ENCODE measurements at regions not wholly inside any gene's neighbourhood (a gene's known extent, or its start where the extent isn't known, plus 50 kb on each side); places are given as distances from the start of the nearest gene placed in this dataset.

DNA sequence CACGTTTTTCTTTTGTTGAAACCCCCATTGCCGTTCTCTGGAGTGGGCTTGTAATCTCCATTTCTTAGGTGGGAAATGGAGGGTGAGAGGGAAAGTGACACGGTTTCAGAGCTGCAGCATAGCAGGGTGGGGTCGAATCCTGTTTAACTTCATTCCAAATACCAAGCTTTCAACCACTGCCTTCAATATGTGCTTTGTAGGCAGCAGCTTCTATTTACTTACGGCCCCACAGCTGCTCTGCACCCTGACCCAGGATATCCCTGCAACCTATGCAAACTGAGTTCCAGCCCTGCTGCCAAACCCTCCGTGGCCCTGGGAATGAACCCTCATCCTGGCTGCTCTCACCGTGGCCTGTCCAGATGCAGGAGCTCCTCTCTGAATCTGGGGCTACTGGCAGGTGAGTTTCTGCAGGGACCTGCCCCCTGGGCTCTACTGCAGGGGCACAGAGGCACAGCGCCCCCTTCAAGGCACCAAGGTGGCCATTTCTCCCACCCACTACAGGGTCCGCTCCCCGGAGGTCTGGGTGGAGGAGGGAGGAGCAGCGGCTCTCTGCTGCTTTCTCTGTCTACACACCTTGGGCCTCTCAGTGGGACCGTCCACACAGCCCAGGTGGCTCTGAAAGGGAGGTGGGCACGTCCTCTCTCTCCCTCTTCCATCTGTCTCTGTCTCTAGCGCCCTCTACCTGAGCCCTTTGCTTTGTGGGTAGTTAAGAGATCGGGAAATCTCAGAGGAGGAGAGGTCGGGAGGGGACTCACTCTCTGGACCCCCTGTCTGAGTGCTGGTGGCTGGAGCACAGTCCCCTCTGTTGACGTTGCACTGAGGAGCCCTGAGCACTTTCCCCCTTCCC, 279.1 kb downstream of the BRD1 start:
- DNase-seq (ENCODE audit: low spot score): no peak

DNA sequence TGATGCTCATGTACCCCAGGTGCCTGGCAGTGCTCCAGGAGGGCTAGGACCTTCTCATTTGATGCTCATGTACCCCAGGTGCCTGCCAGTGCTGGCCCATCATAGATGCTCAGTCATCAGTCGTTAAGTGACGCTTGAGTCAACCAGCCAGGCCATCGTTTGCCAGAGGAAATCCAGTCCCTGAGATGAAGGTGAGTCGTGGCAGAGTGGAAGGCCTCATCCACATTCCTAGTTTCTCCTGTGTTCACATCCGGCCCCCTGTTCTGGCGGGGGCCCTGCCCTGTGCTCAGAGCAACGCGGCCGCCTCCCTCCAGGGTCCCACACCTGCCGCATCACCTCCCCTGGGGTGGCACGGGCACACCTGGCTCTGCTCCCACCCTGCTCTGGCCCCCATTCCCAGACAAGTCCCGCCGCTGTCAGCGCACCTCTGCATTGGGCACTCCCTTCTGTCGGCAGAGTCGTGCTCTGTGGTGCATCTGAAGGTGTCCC, 279.9 kb downstream of the BRD1 start:
- no peak for DNase-seq (ENCODE audit: low spot score)

DNA sequence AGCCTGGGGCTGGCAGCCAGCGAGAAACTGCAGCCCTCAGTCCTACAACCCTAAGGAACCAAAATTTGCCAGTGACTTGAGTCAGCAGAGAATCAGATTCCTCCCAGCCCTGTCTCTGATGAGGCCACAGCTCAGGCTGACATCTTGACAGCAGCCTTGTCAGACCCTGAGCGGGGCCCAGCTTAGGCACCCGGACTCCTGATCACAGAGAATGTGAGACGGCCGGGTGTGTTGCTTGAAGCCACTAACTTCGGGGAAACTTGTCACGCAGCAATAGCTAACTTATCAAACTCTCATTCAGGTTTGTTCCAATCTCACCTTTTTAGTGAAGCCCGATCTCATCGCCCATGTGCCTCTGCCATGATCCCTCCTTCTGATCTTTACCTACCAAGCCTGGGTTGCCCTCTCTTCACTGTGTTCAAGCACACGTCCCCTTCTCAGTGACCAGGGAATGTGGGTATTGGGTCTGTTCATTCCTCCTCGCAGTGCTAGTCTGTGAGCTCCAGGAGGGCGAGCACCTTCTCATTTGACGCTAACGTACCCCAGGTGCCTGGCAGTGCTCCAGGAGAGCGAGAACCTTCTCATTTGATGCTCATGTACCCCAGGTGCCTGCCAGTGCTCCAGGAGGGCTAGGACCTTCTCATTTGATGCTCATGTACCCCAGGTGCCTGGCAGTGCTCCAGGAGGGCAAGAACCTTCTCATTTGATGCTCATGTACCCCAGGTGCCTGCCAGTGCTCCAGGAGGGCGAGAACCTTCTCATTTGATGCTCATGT, 280.7 kb downstream of the BRD1 start:
- no peak for DNase-seq (ENCODE audit: low spot score)

DNA sequence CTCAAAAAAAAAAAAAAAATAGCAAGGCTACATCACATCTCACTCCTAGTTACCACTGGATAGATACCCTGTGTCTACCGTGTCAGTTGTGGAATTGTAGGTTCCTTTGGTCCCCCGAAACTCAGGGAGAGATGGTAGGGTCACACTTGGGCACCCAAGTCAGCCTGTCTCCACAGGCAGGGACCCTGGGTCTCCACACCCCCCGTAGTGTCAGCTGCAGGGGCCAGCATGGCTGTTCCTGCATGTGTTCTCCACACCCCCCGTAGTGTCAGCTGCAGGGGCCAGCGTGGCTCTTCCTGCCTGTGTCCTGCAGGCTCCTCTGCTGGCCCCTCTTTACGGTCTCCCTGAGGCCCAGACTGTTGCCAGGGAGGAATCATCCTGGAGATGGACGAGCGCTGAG, 282.1 kb downstream of the BRD1 start:
- DNase-seq (ENCODE audit: low spot score): no peak

DNA sequence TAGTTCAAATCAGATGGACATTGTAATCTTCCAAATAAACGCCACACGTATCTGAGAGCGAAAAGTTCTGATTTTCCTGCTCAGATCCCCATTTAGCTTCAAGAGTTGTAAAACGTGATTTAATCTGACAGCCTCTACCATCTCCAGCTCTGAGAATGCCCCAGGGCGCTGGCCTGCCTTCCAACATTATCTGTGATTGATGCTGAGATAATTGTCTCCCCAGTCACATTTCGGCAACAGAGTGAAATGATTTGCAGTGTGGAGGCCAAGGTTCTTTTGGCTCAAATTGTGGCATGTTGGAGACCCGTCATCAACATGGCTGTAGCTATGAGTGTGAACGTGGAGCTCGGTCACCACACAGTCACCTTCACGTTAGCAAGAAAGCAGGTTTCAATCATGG, 283.4 kb downstream of the BRD1 start:
- DNase-seq (ENCODE audit: low spot score): no peak

DNA sequence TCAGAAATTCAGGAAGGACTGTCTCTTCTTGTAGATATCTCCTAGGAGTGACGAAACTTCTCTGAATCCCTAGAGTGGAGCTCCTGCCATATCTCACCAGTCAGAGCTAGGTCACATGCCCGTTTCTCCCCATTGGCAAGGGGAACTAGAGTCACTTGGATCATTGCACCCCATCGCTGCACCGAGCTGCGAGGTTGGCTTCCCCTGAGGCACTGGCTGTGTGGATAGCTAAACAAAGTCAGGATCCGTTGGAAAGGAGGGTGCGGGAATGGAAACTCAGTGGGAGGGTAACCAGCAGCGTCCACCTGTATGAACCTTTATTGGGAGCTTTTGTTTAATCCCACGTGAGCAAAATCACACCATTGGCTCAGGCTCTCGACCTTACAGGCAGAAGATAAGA, 283.8 kb downstream of the BRD1 start:
- no peak for DNase-seq (ENCODE audit: low spot score)

DNA sequence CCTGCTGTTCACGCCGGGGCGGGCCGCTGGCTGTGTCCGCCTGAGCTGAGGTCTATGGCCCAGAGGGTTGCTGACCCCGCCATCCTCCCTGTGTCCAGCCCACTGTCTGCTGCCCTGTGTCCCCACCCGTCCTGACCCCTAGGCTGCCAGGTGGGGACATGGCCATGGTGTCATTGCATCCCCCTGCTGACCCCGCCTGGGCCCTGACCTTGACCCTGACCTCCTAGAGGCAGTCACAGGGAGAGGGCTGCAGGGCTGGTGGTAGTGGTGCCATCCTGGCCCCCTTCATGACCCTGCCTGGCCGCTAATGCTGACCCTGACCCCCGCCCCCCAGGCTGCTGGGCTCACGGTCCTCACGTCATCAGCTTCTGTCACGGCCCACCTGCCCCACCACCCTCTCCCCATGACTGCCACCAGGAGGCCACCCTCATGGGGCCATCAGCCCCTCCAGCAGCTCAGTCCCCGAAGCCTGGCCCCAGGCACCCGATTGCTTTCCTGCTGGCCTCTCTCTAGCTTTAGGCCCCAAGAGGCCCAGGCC, 285.9 kb downstream of the BRD1 start:
- no peak for DNase-seq (ENCODE audit: low spot score)

DNA sequence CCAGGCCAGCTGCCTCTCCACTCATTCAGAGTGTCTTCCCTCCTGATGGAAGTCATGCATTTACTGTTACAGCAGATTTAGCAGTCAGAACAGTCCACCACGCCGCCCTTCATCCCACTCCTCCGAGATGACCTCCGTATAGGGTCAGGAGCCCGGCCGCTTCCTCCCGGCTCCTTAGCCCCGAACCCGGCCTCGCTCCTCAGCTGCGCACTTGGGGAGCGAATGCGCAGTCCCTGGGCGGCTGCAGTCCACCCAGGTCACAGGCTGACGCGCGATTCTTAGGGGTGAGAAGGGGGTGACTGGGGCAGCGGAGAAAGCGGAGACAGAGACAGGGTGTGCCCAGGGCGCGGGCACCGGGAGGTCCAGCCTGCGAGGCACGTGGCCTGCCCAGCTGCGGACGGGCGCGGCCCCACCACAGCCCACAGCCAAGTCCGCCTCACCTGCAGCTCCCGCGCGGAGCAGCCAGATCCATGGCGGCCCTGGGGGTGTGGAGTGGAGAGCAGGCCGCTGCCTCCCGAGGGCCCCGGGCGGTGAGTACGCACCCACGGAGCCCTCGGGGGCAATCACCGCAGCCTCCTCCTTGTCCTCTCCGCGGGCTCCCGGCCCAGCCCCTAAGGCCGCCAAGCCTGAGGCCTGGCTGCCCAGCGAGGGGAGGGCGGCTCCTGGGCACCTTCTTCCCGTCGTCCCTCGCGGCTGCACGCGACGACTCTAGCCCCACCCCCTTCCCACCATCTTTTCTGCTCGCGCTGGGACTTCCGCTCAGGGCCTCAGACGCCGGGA, 286.6 kb downstream of the BRD1 start:
- DNase-seq (ENCODE audit: low spot score): no peak

DNA sequence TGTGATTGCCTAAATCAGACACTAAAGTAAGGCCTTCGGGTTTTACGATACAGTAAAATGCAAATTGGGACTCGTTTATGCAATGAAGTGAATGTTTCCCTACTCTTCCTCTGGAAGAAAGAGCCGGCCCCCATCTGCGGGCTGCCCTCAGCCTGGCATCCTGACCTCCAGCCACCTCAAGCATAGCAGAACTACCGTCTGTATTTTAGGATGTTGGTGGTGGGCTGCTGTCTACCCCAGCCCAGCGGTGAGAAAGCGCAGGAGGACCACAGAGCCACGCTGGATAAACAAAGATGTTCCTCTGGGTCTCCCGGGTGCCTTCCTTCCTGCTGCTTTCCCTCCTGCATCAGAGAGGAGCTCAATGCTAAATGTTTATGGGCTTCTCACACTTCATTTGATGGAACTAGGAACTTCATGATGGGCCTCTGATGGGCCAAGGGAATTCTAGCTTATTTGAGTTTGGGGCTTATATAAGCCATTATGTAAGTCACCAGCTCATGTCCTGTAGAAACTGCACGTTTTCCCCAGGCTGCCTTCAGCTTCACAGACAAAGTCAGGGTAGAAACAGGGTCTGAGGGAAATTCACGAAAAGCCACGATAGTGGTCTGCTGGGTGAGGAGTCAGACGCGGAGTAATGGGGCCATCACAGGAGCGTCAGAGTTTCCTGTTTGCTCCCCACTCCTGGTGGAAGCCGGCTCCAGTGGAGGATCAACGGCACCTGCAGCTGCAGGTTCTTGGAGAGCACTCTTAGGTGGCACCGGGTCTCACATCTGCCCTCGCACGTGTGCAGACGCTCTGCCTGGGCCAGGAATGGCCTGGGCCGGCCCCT, 287.4 kb downstream of the BRD1 start:
- no peak for DNase-seq (ENCODE audit: low spot score)

DNA sequence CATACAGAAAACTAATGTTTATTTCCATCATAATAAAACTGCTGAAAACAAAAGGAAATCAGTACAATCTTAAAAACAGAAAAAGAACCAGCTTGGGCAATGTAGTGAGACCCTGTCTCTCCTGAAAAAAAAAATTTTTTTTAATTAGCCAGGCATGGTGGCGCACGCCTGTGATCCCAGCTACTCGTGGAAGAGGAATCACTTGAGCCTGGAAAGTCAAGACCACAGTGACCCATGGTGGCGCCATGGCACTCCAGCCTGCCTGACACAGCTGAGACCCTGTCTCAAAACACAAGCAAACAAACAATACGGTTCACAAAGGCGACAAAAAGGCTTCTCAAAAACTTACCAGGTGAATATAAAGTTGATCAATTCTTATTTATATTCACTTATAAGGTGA, 289.7 kb downstream of the BRD1 start:
- DNase-seq (ENCODE audit: low spot score): no peak

DNA sequence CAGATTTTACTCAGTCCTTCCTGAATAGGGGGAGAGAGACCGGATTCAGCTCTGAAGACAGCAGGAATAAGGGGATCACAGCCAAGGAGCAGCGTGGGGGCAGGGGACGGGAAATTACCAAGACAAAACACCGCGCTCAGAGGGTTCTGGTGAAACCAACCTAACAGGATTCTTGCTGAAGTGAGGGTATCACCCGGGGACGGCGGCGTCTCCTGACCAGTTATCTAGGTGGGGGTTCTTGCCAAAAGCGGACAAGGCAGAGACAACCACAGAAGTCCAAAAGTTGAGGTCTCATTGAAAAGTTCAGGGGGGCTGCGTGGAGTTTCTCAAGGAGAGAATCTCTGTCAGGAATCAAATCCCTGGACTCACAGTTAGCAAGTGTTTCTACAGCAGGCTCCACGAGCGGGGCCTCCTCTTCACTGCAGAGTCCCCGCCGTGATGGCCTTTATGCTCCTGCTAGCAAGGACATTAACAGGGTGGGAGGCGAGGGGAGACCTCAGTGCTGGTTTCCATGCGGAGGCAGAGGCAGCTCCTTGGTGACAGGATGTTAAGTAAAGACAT, 291.0 kb downstream of the BRD1 start:
- DNase-seq (ENCODE audit: low spot score): no peak

DNA sequence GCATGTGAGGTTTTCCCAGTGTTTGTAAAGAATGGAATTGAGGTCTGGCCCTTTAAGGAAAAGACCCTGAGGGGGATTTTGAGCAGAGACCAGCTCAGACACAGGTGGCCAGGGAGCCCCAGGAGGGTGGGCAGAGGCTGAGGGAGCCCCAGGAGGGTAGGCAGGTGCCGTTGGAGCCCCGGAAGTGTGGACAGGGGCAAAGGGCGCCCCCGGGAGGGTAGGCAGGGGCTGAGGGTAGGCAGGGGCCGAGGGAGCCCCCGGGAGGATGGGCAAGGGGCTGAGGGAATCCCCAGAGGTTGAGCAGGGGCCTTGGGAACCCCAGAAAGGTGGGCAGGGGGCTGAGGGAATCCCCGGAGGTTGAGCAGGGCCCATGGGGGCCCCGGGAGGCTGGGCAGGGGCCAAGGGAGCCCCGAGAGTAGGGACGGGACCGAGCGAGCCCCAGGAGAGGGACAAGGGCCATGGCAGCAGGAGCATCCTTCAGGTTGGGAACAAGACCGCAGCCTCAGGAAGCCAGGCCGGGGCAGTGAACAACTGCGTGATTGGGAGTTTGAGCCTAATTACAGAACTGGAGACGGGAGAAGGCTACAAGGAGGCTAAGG, 292.0 kb downstream of the BRD1 start:
- DNase-seq (ENCODE audit: low spot score): no peak

DNA sequence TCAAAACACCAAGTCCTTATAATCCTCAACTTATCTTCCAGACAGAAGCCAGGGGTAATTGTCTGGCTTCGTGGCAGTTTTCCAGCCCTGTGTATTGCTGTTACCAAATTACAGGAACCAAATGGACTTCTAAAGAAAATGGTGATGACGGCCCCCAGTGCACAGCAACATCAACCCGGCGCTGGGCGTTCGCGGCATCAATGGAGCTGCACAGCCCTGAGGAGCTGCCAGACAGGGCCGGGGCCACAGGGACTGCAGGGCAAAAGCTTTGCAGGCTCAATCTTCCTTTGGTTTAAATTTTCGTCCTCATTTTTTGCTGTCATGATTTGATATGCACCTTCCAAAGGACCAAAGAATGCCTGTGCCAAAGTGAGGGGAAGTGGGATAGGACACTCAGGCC, 292.5 kb downstream of the BRD1 start:
- no peak for DNase-seq (ENCODE audit: low spot score)

DNA sequence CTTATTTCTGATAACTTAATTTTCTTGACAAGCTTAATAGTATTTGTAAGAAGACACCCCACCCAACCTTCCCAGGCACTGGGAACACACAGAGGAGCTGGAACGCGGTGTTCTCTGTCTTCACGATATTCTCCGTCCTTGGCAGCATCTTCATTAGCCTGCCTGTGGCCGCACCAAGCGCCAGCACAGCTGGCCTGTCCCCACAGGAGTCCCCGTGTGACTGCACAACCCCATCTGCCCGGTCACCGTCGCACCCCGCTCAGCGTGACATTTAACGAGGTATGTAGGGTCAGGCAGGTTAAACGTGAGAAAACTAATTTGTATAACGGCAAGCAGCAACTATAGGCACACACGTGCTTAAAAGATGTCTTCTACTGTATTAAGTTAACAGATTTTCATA, 293.3 kb downstream of the BRD1 start:
- no peak for DNase-seq (ENCODE audit: low spot score)

DNA sequence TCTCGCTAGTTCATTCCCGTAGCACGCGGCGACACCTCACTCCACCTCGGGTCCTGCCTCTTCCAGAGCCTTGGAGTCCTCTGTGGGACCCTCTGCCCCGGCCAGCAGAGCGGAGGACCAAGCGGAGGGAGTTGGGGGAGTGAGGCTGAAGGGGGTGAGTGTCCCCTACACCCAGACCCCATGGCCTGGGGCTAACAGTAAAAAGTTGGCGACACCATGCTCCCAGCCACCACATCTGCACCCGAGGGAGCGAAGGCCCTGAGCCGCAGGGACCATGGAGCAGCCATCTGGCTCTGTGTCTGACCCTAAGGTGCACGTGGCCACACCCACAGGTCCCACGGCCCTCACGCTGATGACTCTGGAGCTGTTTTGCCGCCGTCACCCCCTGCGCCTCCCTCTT, 293.8 kb downstream of the BRD1 start:
- no peak for DNase-seq (ENCODE audit: low spot score)

DNA sequence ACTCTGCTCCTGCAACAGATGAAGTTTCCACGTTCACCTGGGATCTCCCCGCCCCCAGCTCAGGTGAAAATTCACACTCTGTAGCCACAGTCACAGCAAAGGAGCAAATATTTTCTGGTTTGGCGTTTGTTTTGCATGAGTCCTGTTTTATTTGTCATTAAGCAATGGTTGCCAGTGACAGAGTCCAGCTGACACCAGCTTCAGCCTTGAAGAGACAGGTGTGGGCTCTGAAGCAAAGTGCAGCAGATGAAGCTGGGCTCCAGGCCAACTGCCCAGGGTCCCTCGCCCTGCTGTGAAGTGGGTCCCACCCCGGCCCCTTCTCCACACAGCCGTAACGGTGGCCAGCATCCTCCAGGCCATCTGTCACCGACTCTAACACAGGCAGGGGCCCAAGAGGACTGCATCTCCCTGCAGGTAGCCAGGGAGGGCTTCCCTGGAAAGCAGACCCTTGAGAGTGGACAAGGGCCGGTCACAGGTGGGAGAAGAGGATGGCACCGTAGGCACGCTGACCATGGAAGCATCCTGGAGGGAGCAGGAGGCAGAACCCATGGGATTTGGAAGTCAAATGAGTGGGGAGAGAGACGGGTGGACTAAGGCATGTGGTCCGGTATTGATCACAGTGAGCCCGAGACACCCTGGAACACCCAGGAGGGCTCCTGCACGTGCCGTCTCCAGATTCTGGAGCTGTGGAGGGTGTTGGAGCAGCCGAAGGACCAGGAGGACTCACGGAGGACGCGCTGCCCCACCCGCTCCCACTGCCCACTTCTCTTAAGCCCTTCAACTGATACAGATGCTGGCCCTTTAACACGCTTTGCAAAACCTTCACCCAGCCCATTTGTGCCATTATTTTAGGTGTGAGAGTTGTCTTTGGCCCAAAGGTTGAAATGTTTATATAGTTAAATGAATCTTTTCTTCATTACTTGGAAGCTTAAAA, 294.5 kb downstream of the BRD1 start:
- no peak for DNase-seq (ENCODE audit: low spot score)

DNA sequence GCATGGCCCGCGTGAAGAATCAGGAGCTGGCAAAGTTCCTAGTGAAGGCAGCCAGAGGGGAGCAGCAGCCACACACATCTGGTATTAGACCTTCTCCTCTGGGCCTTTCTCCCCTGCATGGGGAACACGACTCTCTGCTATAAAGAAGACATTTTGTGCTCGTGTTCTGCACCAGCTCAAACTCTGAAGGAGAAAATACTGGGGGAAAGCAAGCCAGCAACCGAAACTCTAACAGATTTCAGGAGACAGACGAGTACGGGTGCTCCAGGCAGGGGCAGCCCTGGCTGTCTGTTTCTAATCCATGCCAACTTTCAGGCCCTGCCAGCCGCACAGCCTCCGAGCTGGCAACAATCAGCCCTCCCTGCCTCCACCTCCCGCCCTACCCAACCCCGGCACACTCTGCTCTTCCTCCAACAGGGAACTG, 296.3 kb downstream of the BRD1 start:
- no peak for DNase-seq (ENCODE audit: low spot score)

DNA sequence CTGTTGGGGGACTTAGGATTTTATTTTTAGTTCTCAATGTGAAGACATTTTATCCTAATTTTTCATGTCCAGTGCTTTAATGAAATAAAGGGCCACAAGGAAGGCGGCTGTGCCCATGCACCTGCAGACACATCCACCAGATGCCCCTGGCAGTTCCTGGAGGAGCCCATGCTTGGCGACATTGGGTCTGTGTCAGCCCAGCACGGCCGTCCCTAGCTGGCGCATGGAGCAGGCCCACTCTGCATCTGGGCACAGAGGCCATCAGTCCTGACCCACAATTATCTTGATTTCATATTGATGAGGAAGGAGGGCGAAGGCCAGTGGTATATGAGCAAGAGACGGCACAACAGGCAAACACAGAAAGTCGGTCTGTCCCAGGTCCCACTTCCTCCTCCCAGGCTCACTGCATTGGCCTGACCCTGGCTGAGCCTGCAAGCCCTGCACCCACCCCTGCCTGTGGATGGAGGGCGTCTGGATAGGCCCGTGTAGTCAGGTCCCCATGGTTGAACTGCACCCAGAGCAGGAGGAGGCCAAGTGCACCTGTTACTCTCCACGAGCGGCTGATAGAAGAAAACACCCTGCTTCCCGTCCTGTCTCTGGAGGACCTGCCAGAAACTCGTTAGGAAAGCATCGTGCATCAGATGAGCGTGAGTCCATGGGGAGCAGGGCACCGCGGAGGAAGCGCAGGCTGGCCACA, 296.9 kb downstream of the BRD1 start:
- DNase-seq (ENCODE audit: low spot score): no peak

DNA sequence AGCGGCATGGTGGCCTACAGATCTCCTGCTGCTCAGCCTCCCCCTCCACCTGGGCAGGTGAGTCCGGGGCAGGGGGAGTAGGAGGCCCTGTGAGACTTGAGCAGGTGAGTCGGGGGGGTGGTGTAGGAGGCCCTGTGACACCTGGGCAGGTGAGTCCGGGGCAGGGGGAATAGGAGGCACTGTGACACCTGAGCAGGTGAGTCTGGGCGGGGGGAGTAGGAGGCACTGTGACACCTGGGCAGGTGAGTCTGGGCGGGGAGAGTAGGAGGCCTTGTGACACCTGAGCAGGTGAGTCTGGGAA, 299.3 kb downstream of the BRD1 start:
- DNase-seq (ENCODE audit: low spot score): no peak
